ENCODE measurements at regions not wholly inside any gene's neighbourhood (a gene's known extent, or its start where the extent isn't known, plus 50 kb on each side); places are given as distances from the start of the nearest gene placed in this dataset.

- no peaks in the 10 kb centered on the region for H3K36me3 ChIP-seq (ENCODE audit: control insufficient read depth in 1 of 2, insufficient read depth in 2 of 2, low read length in 2 of 2)
- ChIA-PET POLR2A (no interaction called here), RAD21 (ENCODE audit: low non-redundant PET in 1 of 2, low total read pairs in 2 of 2, uncharacterized antibody in 2 of 2, unreplicated experiment in 2 of 2) (no interaction called here), CTCF (no interaction called here)
- no peak overlapping the region for H3K27ac ChIP-seq (ENCODE audit: low read depth, low read length)
- no peak overlapping the region for H3K4me2 ChIP-seq (ENCODE audit: low read length)
- H3K79me2 ChIP-seq (ENCODE audit: insufficient read depth, low read length) = no peaks in the 10 kb centered on the region
- no peaks in the 10 kb centered on the region for H4K20me1 ChIP-seq (ENCODE audit: insufficient read depth)
- peaks cover 0 to 8% of the 10 kb centered on the region in 2 experiments; a peak in 2 of 4 replicates for H3K9me3 ChIP-seq (ENCODE audit: control insufficient read depth in 1 of 2, insufficient read depth in 1 of 2, low read depth in 1 of 2, low read length in 2 of 2)
- intact Hi-C loops (cut with micrococcal nuclease) = no loop called here
- TF ChIP-seq EZH2 (IDR thresholded peaks at IDR 0.05) (no peak), RAD21 (IDR thresholded peaks at IDR 0.05; ENCODE audit: low read depth) (no peak), ELF1 (IDR thresholded peaks at IDR 0.05; ENCODE audit: borderline replicate concordance, low read depth) (no peak), JUND (IDR thresholded peaks at IDR 0.05) (no peak), TCF7L2 (IDR thresholded peaks at IDR 0.05; ENCODE audit: borderline replicate concordance, extremely low read depth, insufficient read depth, insufficient read length) (no peak), POLR2AphosphoS5 (IDR thresholded peaks at IDR 0.05; ENCODE audit: low read depth, low read length) (no peak), ATF3 (IDR thresholded peaks at IDR 0.05) (no peak), ZBTB33 (IDR thresholded peaks at IDR 0.05; ENCODE audit: extremely low read depth, insufficient replicate concordance, low read length) (no peak), REST (IDR thresholded peaks at IDR 0.05; ENCODE audit: low read depth) (no peak), EGR1 (IDR thresholded peaks at IDR 0.05; ENCODE audit: low read depth) (no peak), SIN3A (IDR thresholded peaks at IDR 0.05; ENCODE audit: low read depth) (no peak), SP1 (IDR thresholded peaks at IDR 0.05; ENCODE audit: low read depth) (no peak), EZH2phosphoT487 (IDR thresholded peaks at IDR 0.05; ENCODE audit: borderline replicate concordance) (no peak)
- no peak overlapping the region for H3K4me3 ChIP-seq (replicated peaks in 1 of 2; ENCODE audit: low read depth in 1 of 2, low read length in 2 of 2)
- no TSS peak for BruUV-seq (replicated peaks)
- H3K27me3 ChIP-seq (ENCODE audit: insufficient read depth, low read length) = no peaks in the 10 kb centered on the region
- no peak for DNase-seq (ENCODE audit: low read depth, low spot score)
- no peak overlapping the region for H3K9ac ChIP-seq (ENCODE audit: low read length)
- no peak for ATAC-seq
- no peak overlapping the region for H2AFZ ChIP-seq (ENCODE audit: low read depth, low read length, poor library complexity, severe bottlenecking)
- H3K4me1 ChIP-seq (ENCODE audit: control insufficient read depth in 1 of 2, insufficient read depth in 2 of 2, low read length in 2 of 2) = no peaks in the 10 kb centered on the region
- H3K9me2 ChIP-seq (ENCODE audit: insufficient read depth) = no peaks in the 10 kb centered on the region
These were observed 522.6 kb downstream of the TDRD15 start for GRCh38 chr2:21646345-21646744.
